ENCODE measurements at regions not wholly inside any gene's neighbourhood (a gene's known extent, or its start where the extent isn't known, plus 50 kb on each side); places are given as distances from the start of the nearest gene placed in this dataset.

GRCh38 chr3:21132896-21133295, 618.1 kb downstream of the ZNF385D start:
- DNase-seq: no peak

- DNase-seq: no peak
These were observed 630.2 kb downstream of the ZNF385D start for GRCh38 chr3:21120826-21121225.

- DNase-seq: no peak
These were observed 633.6 kb downstream of the ZNF385D start for GRCh38 chr3:21117370-21117769.

GRCh38 chr3:21109056-21109455, 642.0 kb downstream of the ZNF385D start:
- DNase-seq: no peak

- no peak for DNase-seq
These were observed 645.2 kb downstream of the ZNF385D start for GRCh38 chr3:21105784-21106183.

GRCh38 chr3:21100656-21101359, 650.2 kb downstream of the ZNF385D start:
- DNase-seq: no peak

DNA sequence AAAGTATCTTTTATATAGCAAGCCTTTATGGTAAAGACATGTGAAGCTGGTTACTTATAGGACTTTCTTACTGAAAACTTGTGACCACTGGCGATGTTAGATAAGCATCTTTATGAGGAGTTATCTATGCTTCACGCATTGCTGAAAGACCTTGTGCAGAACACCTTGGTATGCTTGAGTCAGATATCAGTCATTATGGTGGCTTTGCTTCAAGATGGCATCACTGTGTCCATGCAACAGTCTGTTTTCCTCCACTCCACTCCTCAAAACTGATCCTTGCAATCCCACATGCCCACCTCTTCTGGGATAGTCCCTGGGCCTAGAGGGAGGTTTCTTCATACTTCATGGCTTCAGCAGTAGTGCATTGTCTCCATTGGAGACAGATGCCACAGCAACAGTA, 656.3 kb downstream of the ZNF385D start:
- DNase-seq: no peak

GRCh38 chr3:21073561-21073960, 677.4 kb downstream of the ZNF385D start:
- DNase-seq: no peak

- DNase-seq: no peak
These were observed 683.8 kb downstream of the ZNF385D start for GRCh38 chr3:21067031-21067813.

DNA sequence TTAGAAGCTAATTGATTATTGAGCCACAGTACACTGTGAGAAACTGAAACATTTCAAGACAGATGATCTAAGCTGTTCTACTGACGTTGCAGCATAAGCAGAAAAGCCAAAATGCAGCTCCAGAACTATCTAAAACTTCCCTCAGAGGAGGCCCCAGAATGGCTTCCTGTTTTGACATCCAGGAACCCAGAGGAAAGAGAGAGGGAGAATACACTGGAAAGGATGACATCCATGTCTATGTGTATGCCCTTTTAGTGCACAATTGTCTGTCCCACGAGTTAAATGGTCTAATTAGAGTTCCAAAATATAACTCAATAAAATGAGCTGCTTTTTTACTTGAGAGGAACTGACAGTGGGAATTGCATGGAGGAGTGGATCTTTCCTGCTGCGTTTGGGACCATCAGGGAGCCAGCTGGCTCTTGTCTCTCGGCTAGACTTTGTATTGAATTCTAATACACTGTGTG, 688.1 kb downstream of the ZNF385D start:
- no peak for DNase-seq

GRCh38 chr3:21059404-21059803, 691.6 kb downstream of the ZNF385D start:
- no peak for DNase-seq

- DNase-seq: no peak
These were observed 694.7 kb downstream of the ZNF385D start for GRCh38 chr3:21056293-21056692.

DNA sequence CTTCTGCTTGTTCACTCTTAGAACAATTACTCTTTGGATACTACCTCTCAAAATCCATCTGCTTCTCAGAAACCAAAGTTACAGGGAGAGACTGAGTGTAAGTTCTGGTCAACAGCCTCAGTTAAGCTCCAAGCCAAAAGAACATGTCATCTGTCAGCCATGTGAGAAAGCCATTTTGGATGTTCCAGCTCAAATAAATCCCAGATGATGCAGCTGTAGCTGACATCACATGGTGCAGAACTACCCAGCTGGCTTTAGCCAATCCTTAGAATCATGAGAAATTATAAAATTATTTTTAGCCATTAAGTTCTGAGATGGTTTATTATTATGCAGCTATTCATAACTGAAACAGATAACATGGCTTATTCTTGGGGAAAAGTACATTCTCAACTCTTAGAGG, 696.0 kb downstream of the ZNF385D start:
- no peak for DNase-seq

GRCh38 chr3:21054064-21054463, 696.9 kb downstream of the ZNF385D start:
- no peak for DNase-seq

DNA sequence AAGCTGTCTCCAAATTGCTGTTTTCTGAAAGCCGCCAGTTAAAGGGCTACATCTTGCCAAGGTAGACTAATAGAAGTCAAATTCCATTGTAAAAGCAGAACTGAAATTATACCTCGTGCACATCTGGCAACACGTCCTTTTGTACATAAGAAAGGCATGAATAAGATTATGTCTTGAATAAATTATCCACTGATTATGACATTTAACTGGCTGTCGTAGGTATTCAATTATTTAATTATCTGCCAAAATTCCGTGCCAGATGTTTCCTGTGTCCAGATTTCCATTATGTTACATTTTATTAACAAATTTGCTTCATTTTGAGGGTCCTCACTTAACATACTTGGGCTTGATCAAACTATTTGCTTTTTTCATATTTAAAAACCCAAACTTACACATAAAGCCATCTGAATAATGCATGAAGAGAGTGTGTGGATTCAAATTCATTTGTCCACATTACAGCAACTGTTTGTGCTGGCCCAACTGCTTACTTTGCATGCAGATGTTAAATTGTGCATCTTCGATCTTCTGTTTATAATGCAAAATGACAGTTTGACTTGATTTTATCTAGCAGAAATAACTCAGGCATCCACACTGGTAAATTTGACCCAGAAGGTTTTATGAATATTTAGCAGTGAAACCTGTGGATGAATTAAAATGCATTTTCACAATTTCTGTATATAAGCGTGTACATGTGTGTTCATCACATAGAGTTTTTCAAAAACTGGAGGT, 701.5 kb downstream of the ZNF385D start:
- no peak for DNase-seq

DNA sequence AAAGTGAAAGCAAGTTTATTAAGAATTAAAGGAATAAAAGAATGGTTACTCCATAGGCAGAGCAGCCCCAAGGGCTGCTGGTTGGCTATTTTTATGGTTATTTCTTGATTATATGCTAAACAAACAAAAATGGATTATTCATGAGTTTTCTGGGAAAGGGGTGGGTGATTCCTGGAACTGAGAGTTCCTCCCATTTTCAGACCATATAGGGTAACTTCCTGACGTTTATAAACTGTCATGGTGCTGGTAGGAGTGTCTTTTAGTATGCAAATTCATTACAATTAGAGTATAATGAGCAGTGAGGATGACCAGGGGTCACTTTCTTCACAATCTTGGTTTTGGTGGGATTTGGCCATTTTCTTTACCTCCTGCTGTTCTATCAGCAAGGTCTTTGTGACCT, 707.9 kb downstream of the ZNF385D start:
- DNase-seq: no peak

GRCh38 chr3:21042184-21042583, 708.8 kb downstream of the ZNF385D start:
- no peak for DNase-seq

GRCh38 chr3:21041621-21042020, 709.4 kb downstream of the ZNF385D start:
- DNase-seq: no peak

DNA sequence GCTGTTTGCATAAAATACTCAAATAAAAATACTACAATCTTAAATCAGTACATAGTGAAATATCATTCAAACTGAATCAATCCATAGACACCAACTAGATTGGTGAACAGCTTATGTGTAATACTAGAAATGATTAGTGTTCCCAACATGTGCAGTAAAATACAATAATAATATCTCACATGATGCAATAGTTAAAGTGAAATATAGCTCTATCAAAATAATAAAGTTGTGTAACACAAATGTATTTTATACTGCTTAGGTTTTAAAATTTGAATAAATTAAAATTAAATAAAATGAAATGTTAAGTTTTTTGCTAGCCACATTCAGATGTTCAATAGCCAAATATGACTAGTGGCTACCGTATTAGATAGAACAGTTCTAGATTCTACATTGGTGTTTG, 714.1 kb downstream of the ZNF385D start:
- DNase-seq: no peak

DNA sequence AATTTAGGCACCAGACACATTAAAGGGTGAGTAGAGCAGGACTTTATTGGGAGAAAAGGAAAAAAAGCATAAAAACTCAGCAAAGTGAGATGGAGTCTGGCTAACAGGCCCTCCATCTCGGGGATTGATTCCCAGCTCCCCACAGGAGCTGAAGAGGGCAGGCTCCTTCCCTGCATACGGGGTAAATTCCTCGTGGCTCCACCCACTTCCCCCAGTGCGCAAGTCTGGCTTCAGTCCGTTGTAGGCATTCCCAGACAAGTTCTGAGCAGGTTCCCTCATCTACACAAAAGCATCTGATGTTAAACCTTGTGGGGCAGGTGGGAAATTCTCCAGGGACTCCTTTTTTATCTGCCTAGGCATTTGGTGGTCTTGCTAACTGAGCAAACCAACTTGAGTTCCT, 722.6 kb downstream of the ZNF385D start:
- DNase-seq: no peak

DNA sequence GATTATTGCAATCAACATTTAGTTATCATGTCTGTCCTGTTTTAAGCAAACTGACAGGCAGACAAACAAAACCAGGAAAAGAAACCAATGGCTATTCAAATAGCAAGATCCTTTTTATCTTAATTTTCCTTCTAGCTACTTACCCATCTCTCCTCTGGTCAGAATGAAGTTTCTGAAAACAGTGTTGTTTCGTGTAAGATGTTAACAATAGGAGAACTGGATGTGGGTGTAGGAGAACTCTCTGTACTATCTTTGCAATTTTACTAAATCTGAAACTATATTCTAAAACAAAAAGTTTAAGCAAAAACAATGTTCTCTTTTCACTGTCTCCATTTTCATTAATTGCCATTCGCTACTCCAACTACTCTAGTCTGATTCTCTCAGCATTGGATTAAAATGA, 726.4 kb downstream of the ZNF385D start:
- DNase-seq: no peak

GRCh38 chr3:21020681-21021080, 730.3 kb downstream of the ZNF385D start:
- no peak for DNase-seq

- DNase-seq: no peak
These were observed 731.0 kb downstream of the ZNF385D start for GRCh38 chr3:21020043-21020442.
